GM18511 (cell line): ENCODE measurements at regions not wholly inside any gene's neighbourhood (a gene's known extent, or its start where the extent isn't known, plus 50 kb on each side); places are given as distances from the start of the nearest gene placed in this dataset.

Experiments
- ATAC-seq: cut with Tn5 transposase; IDR thresholded peaks from one replicate; pipeline ENCODE4 v1.9.1; 2021; ENCODE audit warnings: mild to moderate bottlenecking, moderate library complexity; ENCODE audit not compliant: unreplicated experiment

- ATAC-seq: no peak
These were observed 59.8 kb upstream of the SNX2 start for GRCh38 chr5:122715095-122715494.

DNA sequence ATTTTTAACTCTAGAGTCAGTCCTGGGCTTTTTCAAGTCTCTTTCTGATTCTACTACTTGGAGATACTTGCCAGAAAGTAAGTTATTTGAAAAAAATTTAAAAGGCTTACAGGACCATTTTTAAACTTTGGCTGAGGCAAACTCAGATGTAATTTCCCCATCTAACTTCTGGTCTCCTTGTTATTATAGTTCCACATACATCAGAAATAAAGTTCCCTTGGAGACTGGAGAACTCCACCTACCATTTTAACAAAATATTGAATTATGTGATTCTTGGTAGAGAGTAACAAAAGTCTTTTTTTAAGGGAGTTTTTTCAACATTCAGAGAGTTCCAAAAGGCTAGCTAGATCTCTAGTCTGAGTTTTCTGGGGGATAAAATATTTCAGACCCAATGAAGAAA lies 56.3 kb upstream of the SNX2 start:
- no peak for ATAC-seq

DNA sequence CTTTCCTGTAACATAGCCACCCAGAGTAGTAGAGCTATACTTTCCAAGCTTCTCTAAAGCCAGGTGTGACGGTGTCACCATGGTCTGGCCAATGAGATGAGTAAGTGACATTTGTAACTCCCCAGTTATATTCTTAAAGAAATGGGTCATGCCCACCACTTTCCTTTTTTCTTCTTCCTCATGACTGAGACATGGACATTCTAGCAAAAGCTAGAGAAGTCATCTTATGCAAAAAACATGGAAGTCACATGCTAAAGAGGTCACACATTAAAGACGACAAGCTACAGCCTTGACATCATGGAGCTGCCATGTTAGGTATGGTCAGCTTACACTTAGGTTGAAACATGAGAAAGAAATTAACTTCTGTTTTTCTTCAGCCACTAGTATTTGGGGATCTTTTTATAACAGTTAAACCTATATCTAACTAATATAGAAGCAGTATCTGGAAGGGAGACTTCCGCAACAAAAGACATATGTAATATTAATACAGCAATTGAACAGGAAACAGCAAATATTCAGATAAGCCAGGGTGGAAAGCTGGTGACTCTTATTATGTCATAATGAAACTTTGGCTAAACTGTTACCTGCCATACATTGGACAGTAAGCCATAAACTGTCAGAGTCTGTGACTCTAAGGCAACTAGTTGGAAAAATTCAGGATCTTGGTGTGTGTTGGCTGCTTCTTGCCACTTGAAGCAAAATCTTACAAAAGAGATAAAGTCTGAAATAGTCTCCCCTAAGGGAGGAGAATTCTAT lies 54.7 kb upstream of the SNX2 start:
- peak; percentile 41 for ATAC-seq

DNA sequence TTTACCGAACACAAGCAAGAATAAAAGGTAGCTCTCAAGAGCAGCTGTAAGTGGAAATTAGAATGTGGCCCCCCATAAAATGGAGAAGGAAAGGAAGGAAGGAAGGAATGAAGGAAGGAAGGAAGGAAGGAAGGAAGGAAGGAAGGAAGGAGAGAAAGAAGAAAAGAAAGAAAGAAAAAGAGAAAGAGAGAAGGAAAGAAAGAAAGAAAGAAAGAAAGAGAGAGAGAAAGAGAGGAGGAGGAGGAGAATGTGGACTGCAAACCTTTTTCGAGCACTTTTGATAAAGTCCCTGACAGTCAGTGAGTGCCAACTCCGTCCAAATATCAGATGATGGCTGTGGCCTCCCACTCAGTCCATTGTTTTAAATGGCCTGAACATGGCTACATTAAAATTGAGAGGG lies 53.8 kb upstream of the SNX2 start:
- no peak for ATAC-seq

DNA sequence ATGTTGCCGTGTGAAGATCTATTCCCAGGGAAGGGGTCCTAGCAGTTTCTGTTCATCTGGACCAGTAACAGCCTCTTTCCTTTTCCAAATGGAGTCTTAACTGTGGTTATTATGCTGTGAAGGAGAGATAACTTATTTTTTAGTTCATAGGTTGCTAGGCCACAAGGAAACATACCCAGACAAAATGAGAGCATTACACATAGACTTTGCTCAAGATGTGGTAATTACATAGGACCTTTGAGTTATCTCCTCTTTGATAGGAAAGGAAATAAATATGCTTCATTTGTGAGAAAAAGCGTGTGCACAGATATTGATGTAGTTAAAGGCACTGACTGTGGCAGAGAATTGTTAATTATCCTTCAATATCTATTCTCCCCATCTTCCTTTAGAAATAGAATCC lies 52.5 kb upstream of the SNX2 start:
- ATAC-seq: no peak

DNA sequence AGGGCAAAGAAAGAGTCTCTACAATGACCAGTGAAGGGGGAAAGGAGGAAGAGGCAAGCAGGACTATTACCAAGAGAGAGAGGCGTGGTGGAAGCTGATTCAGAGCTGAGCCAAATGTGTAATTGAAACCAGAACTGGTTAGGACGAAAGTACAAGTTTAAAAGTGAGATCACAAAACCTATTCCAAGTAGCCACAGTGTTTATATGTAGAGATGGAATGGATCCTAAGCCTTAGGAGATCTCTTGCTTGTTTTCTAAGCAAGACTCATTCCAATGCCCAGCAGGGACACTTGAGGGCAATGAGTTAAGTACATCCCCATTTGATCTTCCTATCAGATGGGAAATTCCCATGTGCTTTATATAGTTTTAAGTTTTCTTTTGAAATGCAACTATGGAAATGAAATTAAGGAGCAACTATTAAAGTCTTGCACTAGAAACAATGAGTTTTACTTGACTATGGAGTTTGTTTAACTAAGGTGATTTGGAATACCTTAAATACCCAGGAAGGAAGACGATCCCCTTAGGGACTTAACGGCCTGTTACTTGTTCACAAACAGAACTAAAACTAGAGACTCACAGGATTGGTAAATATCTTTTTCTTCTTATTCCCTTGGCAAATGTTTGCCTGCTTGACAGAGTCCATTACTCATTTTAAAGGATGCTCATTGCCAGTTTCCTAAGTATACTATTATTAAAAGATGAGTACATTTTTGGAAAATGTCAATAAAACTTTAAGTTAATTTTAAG lies 51.1 kb upstream of the SNX2 start:
- ATAC-seq: peak; percentile 87
